ENCODE measurements at regions not wholly inside any gene's neighbourhood (a gene's known extent, or its start where the extent isn't known, plus 50 kb on each side); places are given as distances from the start of the nearest gene placed in this dataset.

DNA sequence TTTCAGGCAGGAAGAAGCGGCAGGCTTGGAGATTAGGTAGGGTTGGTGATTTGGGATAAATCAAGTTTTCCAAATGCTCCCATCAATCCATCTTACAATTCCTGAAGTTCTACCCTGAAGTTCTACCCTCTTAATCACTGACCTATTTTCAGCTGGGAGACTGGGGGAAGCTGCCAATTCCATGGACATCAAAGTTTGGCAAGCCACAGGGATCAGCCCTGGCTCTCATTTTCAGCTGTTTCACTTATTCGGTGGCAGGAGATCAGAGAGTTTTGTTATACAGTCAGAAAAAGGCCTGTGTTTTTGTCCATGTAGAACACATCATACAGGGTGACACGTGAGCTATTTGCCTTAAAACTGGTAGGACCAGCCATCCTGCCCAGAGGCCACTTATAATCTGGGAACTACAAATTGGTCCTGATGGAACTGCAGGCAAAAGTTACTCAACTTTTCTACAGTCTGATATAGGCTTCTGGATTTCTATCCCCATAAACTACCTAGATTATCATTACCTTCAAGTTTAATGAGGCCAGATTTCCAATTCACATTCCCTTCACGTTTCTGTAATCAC is 112.9 kb upstream of the ZNF746 start:
- TF ChIP-seq EZH2 (IDR thresholded peaks at IDR 0.05; ENCODE audit: insufficient read depth, poor library complexity, severe bottlenecking) (no peak), EZH2phosphoT487 (IDR thresholded peaks at IDR 0.05; ENCODE audit: insufficient read depth, low read depth) (no peak)

Data from GM23248 (cell line).